ENCODE measurements at regions not wholly inside any gene's neighbourhood (a gene's known extent, or its start where the extent isn't known, plus 50 kb on each side); places are given as distances from the start of the nearest gene placed in this dataset.

GRCh38 chr5:67346611-67347010, 150.0 kb upstream of the CD180 start:
- TF ChIP-seq CTCF (IDR thresholded peaks at IDR 0.05) (no peak), POLR2A (IDR thresholded peaks at IDR 0.05) (no peak), POLR2AphosphoS5 (IDR thresholded peaks at IDR 0.05; ENCODE audit: insufficient read depth in 1 of 2, low read depth in 1 of 2) (no peak)

Measured in vagina (tissue), 2 donors.